WERI-Rb-1 (cell line): ENCODE measurements at regions not wholly inside any gene's neighbourhood (a gene's known extent, or its start where the extent isn't known, plus 50 kb on each side); places are given as distances from the start of the nearest gene placed in this dataset.

Experiments
- DNase-seq: peaks from one replicate; pipeline ENCODE4 v3.0.0-alpha.2; 2020
- H3K27ac ChIP-seq: fragments of 250-450 bp; sonication (Bioruptor Pico); 2 replicates; pipeline ENCODE4 v1.5.1; 2020; ENCODE audit warnings: mild to moderate bottlenecking, moderate library complexity
- H3K27me3 ChIP-seq: fragments of 250-450 bp; sonication (Bioruptor Pico); 2 replicates; pipeline ENCODE4 v1.5.1; 2021; ENCODE audit warnings: mild to moderate bottlenecking, low read depth, moderate library complexity; ENCODE audit not compliant: insufficient read depth, severe bottlenecking
- H3K36me3 ChIP-seq: fragments of 250-450 bp; sonication (Bioruptor Pico); 2 replicates; pipeline ENCODE4 v1.5.1; 2020; ENCODE audit warnings: mild to moderate bottlenecking, moderate library complexity
- H3K4me3 ChIP-seq: 2 replicates; pipeline ENCODE4 v1.5.1; 2011; ENCODE audit warnings: low read depth, mild to moderate bottlenecking, control low read depth, low read length
- H3K9me3 ChIP-seq: fragments of 250-450 bp; sonication (Bioruptor Pico); 2 replicates; pipeline ENCODE4 v1.5.1; 2021; ENCODE audit warnings: mild to moderate bottlenecking, moderate library complexity; ENCODE audit not compliant: severe bottlenecking
- TF ChIP-seq, protein P1 (sequence below): IDR thresholded peaks from 2 replicates; pipeline ENCODE4 v1.5.1; 2011; ENCODE audit warnings: low read depth, mild to moderate bottlenecking, control low read depth, inconsistent platforms, low read length

DNA sequence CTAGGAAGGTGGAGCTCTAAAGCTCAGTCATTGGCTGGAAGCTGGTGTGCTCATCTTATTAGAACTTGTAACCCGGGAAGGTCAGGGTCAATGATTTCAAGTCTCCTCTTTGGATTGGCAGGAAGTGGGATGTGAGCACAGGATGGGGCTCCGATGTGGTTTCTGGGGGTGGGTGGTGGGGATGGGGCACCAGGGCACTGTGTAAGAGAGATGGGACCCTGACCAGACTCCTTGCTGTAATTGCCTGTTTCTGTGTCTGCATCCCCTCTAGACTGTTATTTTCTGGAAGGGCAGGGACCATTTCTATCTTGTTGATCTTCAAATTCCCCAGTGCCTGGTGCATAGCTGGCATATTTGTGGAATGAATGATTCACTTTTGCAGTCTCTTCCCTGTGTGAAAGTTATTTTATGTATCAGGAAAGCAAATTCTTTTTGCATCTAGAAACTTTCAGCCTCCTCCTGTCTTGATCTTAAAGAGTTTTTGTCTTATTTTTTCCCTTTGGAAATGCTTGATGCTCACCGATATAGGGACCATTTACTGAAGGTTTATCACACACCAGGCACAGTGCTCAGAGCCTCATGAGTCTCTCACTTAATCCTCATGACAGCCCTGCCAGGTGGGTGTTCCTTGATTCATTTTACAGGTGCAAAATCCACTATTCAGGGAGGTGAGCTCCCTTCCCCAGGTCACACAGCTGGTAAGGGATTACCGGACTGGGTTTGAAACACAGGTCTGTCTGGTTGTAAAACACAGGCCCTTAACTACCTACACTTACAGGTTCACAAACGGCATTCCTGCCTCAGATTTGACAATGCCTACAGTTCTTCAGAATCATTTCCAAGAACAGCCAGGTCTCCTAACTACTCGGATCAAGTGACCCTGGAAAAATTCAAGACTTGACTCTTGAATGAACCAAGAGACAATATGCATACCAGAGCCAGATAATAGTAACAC, 86.9 kb upstream of the IGF1 start:
- Histone ChIP-seq H3K27ac (no peak overlapping the region), H3K9me3 (peaks cover 3% of the 10 kb centered on the region), H3K4me3 (no peak overlapping the region), H3K27me3 (no peaks in the 10 kb centered on the region), H3K36me3 (no peaks in the 10 kb centered on the region)
- TF ChIP-seq, protein P1, sequence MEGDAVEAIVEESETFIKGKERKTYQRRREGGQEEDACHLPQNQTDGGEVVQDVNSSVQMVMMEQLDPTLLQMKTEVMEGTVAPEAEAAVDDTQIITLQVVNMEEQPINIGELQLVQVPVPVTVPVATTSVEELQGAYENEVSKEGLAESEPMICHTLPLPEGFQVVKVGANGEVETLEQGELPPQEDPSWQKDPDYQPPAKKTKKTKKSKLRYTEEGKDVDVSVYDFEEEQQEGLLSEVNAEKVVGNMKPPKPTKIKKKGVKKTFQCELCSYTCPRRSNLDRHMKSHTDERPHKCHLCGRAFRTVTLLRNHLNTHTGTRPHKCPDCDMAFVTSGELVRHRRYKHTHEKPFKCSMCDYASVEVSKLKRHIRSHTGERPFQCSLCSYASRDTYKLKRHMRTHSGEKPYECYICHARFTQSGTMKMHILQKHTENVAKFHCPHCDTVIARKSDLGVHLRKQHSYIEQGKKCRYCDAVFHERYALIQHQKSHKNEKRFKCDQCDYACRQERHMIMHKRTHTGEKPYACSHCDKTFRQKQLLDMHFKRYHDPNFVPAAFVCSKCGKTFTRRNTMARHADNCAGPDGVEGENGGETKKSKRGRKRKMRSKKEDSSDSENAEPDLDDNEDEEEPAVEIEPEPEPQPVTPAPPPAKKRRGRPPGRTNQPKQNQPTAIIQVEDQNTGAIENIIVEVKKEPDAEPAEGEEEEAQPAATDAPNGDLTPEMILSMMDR: no peak
- peak; percentile 18 for DNase-seq

DNA sequence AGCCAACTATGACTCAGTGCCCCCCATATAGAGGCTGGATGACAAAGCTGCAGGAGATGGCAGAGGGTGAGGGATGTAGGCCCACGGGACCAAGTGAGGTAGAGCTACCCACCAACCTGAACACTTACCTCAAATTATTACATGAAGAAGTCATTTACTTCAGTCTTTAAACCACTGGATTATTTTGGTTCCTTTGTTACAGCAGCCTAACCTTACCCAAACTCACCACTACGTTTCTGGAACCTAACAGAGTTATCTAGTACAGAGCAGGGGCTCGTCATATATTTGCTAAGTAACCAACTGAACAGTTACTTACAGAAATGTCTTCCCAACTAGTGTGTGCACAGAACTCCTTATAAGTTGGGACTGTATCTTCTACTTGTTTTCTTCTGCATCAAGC, 85.2 kb upstream of the IGF1 start:
- H3K27ac ChIP-seq: no peak overlapping the region
- peaks cover 3% of the 10 kb centered on the region for H3K9me3 ChIP-seq
- no peaks in the 10 kb centered on the region for H3K27me3 ChIP-seq
- DNase-seq: no peak
- TF ChIP-seq, protein P1: no peak
- no peak overlapping the region for H3K4me3 ChIP-seq
- H3K36me3 ChIP-seq: no peaks in the 10 kb centered on the region

DNA sequence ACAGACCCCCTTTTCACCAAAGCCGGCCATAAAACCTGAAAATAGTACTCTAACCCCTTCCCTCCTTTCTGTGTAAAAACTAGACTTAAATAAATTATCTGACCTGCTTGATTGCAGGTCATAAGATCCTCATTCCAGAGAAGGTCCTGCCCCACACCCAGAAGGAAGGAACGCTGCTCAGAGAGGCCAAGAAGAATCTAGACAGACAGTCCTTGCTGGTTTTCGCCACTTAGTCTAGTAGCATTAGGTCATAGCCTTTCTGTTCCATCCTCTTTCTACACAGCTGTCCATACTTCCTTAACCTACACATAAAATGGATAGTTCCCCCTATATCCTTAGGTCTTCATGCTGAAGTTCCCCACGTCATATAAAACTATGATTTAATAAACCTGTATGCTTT, 83.7 kb upstream of the IGF1 start:
- TF ChIP-seq, protein P1: no peak
- DNase-seq: no peak
- Histone ChIP-seq H3K27me3 (no peaks in the 10 kb centered on the region), H3K36me3 (no peaks in the 10 kb centered on the region), H3K9me3 (peaks cover 3% of the 10 kb centered on the region), H3K4me3 (no peak overlapping the region), H3K27ac (no peak overlapping the region)

DNA sequence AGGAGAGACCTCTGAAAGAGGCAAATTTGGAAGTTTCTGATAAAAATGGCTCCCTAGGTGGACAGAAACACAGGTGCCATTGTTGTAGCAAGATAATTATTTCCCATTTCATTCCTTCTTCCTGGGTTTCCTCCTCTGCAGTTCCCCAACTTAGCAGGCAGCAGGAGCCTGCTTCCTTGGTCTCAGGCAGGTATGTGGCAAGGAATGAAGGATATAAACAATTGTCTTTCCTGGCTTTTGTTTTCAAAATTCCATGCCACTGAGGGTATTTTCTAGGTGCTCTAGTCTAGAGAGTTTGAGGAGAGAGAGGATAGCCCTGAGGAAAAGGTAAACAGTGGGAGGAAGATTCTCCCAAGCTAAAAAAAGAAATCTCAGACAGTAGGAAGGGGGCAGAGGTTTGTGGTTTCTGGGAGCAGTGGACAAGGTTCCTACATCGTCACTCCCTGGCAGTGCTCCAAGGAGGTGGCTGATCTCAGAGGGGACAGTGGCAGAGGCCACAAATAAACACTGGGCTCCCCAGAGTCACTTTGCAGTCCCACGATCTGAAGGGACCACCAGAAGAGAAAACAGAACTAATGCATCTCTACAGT, 82.6 kb upstream of the IGF1 start:
- no peak overlapping the region for H3K4me3 ChIP-seq
- H3K9me3 ChIP-seq: peaks cover 3% of the 10 kb centered on the region
- DNase-seq: no peak
- H3K27me3 ChIP-seq: no peaks in the 10 kb centered on the region
- H3K36me3 ChIP-seq: no peaks in the 10 kb centered on the region
- H3K27ac ChIP-seq: no peak overlapping the region
- TF ChIP-seq, protein P1: no peak

DNA sequence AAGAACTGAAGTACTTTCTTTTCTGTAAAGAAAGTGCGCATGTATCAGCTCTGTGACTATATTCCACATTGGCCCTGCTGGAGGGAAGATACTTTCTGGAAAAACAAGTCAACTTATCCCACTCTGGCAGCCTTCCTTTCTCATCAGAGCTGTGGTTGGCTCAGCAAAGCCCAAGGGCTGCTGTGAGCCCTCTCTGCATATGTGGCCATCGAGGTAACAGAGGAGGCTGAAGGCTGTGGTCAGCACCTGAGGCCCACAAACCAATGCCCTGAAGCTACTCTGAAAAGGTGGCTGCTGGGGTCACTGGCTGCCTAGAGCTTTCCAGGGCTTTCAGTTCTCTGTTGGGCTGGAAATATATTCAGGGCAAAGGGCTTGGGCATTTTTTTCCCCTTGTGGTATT, 70.8 kb upstream of the IGF1 start:
- Histone ChIP-seq H3K27me3 (no peaks in the 10 kb centered on the region), H3K4me3 (no peak overlapping the region), H3K36me3 (no peaks in the 10 kb centered on the region), H3K9me3 (no peaks in the 10 kb centered on the region), H3K27ac (no peak overlapping the region)
- TF ChIP-seq, protein P1: no peak
- DNase-seq: no peak
